Activated gamma-delta T cell treated with Interleukin-2 at 50 U/mL for 16 hours (primary cell): ENCODE measurements at regions not wholly inside any gene's neighbourhood (a gene's known extent, or its start where the extent isn't known, plus 50 kb on each side); places are given as distances from the start of the nearest gene placed in this dataset.

Experiments used
- DNase-seq: peaks from one replicate; pipeline ENCODE4 v3.0.0-alpha.2; 2020

GRCh38 chr3:23079976-23080375 lies 123.2 kb upstream of the UBE2E2 start:
- DNase-seq: no peak

GRCh38 chr3:23083701-23084100 lies 119.4 kb upstream of the UBE2E2 start:
- no peak for DNase-seq

GRCh38 chr3:23084367-23084766 lies 118.8 kb upstream of the UBE2E2 start:
- no peak for DNase-seq

GRCh38 chr3:23085261-23085660 lies 117.9 kb upstream of the UBE2E2 start:
- no peak for DNase-seq

- no peak for DNase-seq
Measured at GRCh38 chr3:23086331-23086730, 116.8 kb upstream of the UBE2E2 start.

GRCh38 chr3:23086831-23087230 lies 116.3 kb upstream of the UBE2E2 start:
- DNase-seq: no peak

- no peak for DNase-seq
Measured at GRCh38 chr3:23094412-23094811, 108.7 kb upstream of the UBE2E2 start.

GRCh38 chr3:23094890-23095462 lies 108.2 kb upstream of the UBE2E2 start:
- no peak for DNase-seq

GRCh38 chr3:23096041-23096440 lies 107.1 kb upstream of the UBE2E2 start:
- no peak for DNase-seq

GRCh38 chr3:23099021-23099420 lies 104.1 kb upstream of the UBE2E2 start:
- no peak for DNase-seq

GRCh38 chr3:23099677-23100076 lies 103.5 kb upstream of the UBE2E2 start:
- no peak for DNase-seq

- no peak for DNase-seq
Measured at GRCh38 chr3:23100106-23100505, 103.0 kb upstream of the UBE2E2 start.

GRCh38 chr3:23103764-23104163 lies 99.4 kb upstream of the UBE2E2 start:
- DNase-seq: no peak

GRCh38 chr3:23105048-23105447 lies 98.1 kb upstream of the UBE2E2 start:
- DNase-seq: no peak

GRCh38 chr3:23106666-23107065 lies 96.5 kb upstream of the UBE2E2 start:
- no peak for DNase-seq

GRCh38 chr3:23107221-23107620 lies 95.9 kb upstream of the UBE2E2 start:
- no peak for DNase-seq

- DNase-seq: no peak
Measured at GRCh38 chr3:23108451-23109057, 94.6 kb upstream of the UBE2E2 start.

- no peak for DNase-seq
Measured at GRCh38 chr3:23111286-23111685, 91.8 kb upstream of the UBE2E2 start.

GRCh38 chr3:23111797-23112196 lies 91.3 kb upstream of the UBE2E2 start:
- no peak for DNase-seq

- no peak for DNase-seq
Measured at GRCh38 chr3:23112491-23112890, 90.6 kb upstream of the UBE2E2 start.

GRCh38 chr3:23113455-23114171 lies 89.5 kb upstream of the UBE2E2 start:
- DNase-seq: no peak

GRCh38 chr3:23114432-23114831 lies 88.7 kb upstream of the UBE2E2 start:
- no peak for DNase-seq

- DNase-seq: no peak
Measured at GRCh38 chr3:23115171-23115877, 87.8 kb upstream of the UBE2E2 start.
